ENCODE measurements at regions not wholly inside any gene's neighbourhood (a gene's known extent, or its start where the extent isn't known, plus 50 kb on each side); places are given as distances from the start of the nearest gene placed in this dataset.
"Not testable (repeated sequence)": the region's sequence is repeated elsewhere in the genome, so short reads cannot be mapped to it uniquely, and the experiment has no call there.

DNA sequence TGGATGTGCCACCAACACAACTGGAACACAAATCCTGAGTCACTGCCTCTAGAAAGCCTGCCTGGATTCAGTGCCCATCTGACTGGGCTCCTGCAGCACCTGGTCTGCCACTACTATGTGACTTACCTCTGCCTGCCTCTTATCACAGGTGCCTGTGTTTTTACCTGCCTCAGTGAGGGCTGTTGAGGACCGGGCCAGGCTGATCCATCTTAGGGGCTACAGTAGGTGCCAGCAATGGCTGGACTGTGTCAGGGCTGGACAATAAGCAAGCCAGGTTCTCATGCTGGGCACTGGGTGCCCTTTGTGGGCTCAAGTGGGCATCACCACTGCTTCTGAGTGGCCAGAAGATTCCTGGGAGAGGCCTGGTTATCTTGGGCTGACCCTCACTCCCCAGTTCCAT lies 948.6 kb upstream of the TPTE start:
- in situ Hi-C loops (cut with MboI; ENCODE audit: low pct_unique_long_range_greater_than_20kb in 2 of 9, low sequenced_read_pairs in 9 of 9, unreplicated experiment in 9 of 9); H3K27ac ChIP-seq; H3K4me1 ChIP-seq (replicated peaks in 1 of 2); ATAC-seq (replicated peaks in 6 of 8); H3K4me3 ChIP-seq: not testable (repeated sequence)
- no CpG with 5 or more reads among the region's 1 CpG for WGBS, 10 experiments

DNA sequence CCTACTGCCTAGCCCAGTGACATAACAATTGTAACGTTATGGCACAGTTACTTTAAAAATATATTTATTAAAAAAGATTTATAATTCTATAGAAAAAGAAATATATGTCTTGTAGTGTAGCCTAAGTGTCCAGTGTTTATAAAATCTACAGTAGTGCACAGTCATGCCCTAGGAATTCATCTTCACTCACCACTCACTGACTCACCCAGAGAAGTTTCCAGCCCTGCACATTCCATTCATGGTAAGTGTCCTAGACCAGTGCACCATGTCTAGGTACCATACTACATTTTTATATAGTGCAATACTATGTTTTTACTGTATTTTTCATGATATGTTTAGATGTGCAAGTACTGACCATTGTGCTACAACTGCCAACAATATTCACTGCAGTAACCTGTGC lies 947.9 kb upstream of the TPTE start:
- in situ Hi-C loops (cut with MboI; ENCODE audit: low pct_unique_long_range_greater_than_20kb in 2 of 9, low sequenced_read_pairs in 9 of 9, unreplicated experiment in 9 of 9); ATAC-seq (replicated peaks in 6 of 8); H3K4me3 ChIP-seq; H3K27ac ChIP-seq; H3K4me1 ChIP-seq (replicated peaks in 1 of 2): not testable (repeated sequence)
- WGBS, 10 experiments = no CpG with 5 or more reads among the region's 1 CpG

DNA sequence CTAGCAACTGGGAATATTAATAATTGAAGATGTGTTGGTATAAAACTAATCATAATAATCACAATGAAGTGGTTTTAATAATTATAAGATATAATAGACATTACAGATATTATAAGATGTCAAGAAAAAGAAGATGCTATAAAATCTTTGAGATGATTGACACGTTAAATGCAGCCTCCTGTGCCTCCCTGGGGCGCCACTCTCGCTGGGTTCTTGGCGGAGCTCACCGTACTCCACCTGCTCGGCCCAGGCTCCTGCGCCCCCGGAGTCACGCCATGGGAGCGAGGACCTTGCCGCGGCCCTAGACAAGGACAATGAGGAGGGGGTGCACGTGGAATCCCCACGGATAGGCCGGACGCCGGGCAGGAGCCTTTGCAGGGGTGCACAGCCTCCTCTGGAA lies 942.1 kb upstream of the TPTE start:
- WGBS, 10 experiments = no CpG with 5 or more reads among the region's 17 CpGs
- H3K27ac ChIP-seq; H3K4me3 ChIP-seq; H3K4me1 ChIP-seq (replicated peaks in 1 of 2); ATAC-seq (replicated peaks in 6 of 8); in situ Hi-C loops (cut with MboI; ENCODE audit: low pct_unique_long_range_greater_than_20kb in 2 of 9, low sequenced_read_pairs in 9 of 9, unreplicated experiment in 9 of 9): not testable (repeated sequence)

DNA sequence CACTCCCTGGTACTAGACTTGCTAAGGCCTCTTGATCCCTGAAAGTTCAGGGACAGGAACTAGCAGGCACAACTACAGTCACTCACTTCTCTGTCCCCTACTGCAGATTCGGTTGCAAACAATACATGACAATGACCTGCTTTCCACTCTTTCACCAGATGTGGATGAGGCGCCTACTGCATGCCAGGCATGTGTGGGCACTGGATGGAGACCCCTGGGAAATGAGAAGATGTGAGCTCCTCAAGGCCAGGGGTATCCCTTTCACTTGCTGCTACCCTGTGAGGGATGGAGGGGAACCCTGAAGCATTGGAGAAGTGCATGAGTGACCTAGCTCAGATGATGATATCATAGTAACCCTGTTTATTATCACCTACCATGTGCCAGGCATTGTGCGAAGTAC lies 933.4 kb upstream of the TPTE start:
- no CpG with 5 or more reads among the region's 3 CpGs for WGBS, 10 experiments
- H3K27ac ChIP-seq; in situ Hi-C loops (cut with MboI; ENCODE audit: low pct_unique_long_range_greater_than_20kb in 2 of 9, low sequenced_read_pairs in 9 of 9, unreplicated experiment in 9 of 9): not testable (repeated sequence)

DNA sequence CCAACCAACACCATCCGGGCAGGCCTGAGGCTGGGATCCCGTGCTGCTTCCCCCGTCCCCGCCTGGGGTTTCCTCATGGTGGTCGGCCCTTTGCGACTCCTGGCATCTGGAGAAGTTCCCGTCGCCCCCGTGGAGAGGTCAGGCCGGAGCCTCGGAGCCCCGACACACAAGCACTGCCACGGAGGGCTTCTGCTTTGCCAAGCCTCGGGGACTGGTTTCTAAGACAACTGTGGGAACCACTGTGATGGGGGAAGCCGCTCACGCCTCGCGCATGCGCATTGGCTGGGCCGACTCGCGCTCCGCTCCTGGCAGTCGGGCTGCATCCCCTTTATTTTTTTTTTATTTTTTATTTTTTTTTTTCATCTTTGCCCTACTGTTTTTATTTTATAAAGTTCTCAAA lies 928.8 kb upstream of the TPTE start:
- no CpG with 5 or more reads among the region's 24 CpGs for WGBS, 10 experiments
- ATAC-seq (replicated peaks in 6 of 8); in situ Hi-C loops (cut with MboI; ENCODE audit: low pct_unique_long_range_greater_than_20kb in 2 of 9, low sequenced_read_pairs in 9 of 9, unreplicated experiment in 9 of 9): not testable (repeated sequence)

More for the DNA sequence above, 933.4 kb upstream of the TPTE start:
- not testable (repeated sequence) for H3K4me3 ChIP-seq; ATAC-seq (replicated peaks in 6 of 8); H3K4me1 ChIP-seq (replicated peaks in 1 of 2)

DNA sequence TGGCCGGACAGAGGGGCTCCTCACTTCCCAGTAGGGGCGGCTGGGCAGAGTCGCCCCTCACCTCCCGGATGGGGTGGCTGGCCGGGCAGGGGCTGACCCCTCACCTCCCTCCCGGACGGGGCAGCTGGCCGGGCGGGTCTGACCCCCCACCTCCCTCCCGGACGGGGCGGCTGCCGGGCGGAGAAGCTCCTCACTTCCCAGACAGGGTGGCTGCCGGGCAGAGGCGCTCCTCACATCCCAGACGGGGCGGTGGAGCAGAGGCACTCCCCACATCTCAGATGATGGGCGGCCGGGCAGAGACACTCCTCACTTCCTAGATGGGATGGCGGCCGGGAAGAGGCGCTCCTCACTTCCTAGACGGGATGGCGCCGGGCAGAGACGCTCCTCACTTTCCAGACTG lies 927.7 kb upstream of the TPTE start:
- H3K4me1 ChIP-seq (replicated peaks in 1 of 2); H3K27ac ChIP-seq; H3K4me3 ChIP-seq; in situ Hi-C loops (cut with MboI; ENCODE audit: low pct_unique_long_range_greater_than_20kb in 2 of 9, low sequenced_read_pairs in 9 of 9, unreplicated experiment in 9 of 9); ATAC-seq (replicated peaks in 6 of 8): not testable (repeated sequence)
- no CpG with 5 or more reads among the region's 27 CpGs for WGBS, 10 experiments

More for the DNA sequence above, 928.8 kb upstream of the TPTE start:
- H3K27ac ChIP-seq; H3K4me1 ChIP-seq (replicated peaks in 1 of 2); H3K4me3 ChIP-seq: not testable (repeated sequence)

DNA sequence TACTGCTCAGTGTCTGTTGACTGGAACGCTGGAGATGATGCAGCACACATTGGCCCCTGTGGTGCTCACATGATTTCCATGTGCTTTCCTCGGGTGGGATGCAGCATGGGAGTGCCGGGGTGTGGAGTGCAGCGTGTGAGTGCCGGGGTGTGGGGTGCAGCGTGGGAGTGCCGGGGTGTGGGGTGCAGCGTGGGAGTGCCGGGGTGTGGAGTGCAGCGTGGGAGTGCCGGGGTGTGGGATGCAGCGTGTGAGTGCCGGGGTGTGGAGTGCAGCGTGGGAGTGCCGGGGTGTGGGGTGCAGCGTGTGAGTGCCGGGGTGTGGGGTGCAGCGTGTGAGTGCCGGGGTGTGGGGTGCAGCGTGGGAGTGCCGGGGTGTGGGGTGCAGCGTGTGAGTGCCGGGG lies 907.4 kb upstream of the TPTE start:
- H3K4me1 ChIP-seq (replicated peaks in 1 of 2); H3K4me3 ChIP-seq; ATAC-seq (replicated peaks in 6 of 8); in situ Hi-C loops (cut with MboI; ENCODE audit: low pct_unique_long_range_greater_than_20kb in 2 of 9, low sequenced_read_pairs in 9 of 9, unreplicated experiment in 9 of 9); H3K27ac ChIP-seq: not testable (repeated sequence)
- WGBS, 10 experiments = no CpG with 5 or more reads among the region's 23 CpGs

DNA sequence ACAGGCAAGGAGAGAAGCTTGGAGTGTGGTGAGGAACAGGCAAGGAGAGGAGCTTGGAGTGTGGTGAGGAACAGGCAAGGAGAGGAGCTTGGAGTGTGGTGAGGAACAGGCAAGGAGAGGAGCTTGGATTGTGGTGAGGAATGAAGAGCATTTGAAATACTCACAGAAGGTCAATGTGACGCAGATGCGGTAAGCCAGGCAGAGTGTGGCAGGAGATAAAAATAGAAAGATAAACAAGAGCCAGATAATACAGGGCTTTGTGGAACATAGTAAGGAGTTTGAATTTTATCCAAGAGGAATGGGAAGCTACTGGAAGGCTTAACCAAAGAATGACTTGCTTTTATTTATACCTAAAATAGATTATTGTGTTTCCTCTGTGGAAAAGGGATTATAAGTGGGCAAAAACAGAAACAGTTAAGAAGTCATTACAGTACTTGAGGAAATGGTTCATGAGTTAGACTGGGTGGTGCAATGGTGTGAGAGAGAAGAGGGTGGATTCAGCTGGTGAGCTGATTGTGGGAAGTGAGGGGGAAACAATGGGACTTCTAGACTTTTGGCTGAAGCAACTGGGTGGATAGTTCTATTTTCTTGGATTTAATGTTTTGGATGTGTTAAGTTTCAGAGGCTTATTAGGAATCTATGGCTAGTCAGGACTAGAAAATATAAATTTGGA lies 900.1 kb upstream of the TPTE start:
- no CpG with 5 or more reads among the region's 2 CpGs for WGBS, 10 experiments
- H3K4me3 ChIP-seq; in situ Hi-C loops (cut with MboI; ENCODE audit: low pct_unique_long_range_greater_than_20kb in 2 of 9, low sequenced_read_pairs in 9 of 9, unreplicated experiment in 9 of 9); H3K27ac ChIP-seq; H3K4me1 ChIP-seq (replicated peaks in 1 of 2); ATAC-seq (replicated peaks in 6 of 8): not testable (repeated sequence)

DNA sequence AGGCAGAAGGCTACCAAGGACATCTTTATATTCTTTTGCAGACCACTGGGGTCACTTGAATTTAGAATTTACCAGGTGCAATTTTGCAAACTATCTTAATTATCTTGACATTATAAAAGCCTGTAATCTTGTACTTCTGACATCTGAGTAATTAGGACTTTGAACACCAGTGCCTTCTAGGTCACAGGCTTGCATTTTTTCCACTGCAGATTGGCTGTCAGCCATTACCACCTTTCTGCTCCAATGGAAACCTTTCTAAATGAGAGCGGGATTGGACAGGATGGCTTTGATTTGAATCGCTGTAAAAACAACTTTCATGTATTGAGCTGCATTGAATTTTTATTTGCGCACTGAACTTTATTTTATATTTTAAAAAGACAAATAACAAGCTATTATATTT lies 893.3 kb upstream of the TPTE start:
- no CpG with 5 or more reads among the region's 3 CpGs for WGBS, 10 experiments
- ATAC-seq (replicated peaks in 6 of 8); H3K27ac ChIP-seq; H3K4me3 ChIP-seq; in situ Hi-C loops (cut with MboI; ENCODE audit: low pct_unique_long_range_greater_than_20kb in 2 of 9, low sequenced_read_pairs in 9 of 9, unreplicated experiment in 9 of 9); H3K4me1 ChIP-seq (replicated peaks in 1 of 2): not testable (repeated sequence)

DNA sequence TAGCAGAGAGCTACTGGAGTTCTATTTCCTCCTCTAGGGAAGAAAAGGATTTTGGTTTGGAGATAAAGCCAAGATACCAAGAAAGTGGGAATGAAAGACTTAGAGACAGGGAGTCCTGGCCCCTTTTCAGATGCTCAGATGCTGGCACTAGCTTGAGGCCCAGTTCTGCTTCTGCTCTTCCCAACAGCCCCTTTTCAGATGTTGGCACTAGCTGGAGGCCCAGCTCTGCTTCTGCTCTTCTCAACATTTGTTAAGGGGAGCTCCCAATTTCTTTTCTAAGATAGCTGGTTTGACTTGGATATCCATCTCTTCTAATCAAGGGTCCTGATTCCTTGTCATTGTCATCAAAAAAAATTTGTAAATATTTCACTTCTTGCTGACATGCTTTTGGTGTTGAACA lies 874.0 kb upstream of the TPTE start:
- in situ Hi-C loops (cut with MboI; ENCODE audit: low pct_unique_long_range_greater_than_20kb in 2 of 9, low sequenced_read_pairs in 9 of 9, unreplicated experiment in 9 of 9); H3K4me1 ChIP-seq (replicated peaks in 1 of 2); H3K4me3 ChIP-seq; ATAC-seq (replicated peaks in 6 of 8); H3K27ac ChIP-seq: not testable (repeated sequence)

DNA sequence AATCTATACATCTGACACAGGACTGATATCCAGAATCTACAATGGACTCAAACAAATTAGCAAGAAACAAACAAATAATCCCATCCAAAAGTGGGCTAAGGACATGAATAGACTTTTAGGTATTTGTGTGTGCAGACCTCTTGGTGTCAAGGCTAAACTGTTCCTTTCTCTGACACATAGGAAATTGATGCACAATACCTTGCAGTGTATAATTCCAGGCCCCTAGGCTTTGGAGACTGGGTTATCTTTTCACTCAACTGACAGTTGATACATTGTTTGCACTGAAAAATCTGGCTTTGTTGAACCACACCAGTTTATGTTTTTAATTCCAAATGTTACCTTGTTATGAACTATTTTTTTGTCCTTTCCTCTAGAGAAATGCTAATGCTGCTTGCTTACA lies 873.1 kb upstream of the TPTE start:
- H3K4me1 ChIP-seq (replicated peaks in 1 of 2); in situ Hi-C loops (cut with MboI; ENCODE audit: low pct_unique_long_range_greater_than_20kb in 2 of 9, low sequenced_read_pairs in 9 of 9, unreplicated experiment in 9 of 9); H3K27ac ChIP-seq; ATAC-seq (replicated peaks in 6 of 8); H3K4me3 ChIP-seq: not testable (repeated sequence)

DNA sequence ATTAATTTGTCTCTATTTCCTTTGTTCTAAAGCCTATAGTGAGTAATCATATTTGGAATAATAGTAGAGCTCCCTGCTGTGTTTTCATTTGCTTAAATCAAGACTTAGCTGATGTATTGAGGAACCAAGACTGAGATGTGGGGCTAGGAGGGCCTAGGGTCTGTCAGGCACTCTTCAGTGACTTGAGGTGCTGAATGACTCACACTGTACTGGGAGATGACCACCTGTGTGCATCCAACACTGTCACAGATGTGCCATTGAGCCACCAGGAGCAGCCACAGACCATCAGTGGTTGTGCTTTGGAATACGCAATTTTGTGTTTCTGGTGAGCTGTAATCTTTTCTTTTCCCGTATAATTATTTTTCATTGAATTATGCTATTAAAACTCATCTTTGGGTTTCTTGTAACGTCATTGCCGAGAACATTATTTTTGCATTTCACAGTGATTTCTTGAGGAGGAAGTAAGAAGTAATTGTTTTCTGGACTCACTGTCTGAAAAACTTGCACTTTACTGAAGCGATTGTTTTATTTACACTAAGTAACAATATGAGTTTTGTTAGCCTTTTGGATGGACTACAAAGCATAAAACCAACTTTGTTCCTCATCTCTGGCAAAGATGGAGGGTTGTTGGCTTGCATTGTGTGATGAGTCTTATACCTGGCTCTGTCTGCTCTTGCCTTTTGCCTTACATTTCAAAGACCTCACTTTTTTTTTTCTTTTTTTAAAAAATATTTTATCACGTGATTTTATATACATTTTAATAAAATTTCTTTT lies 872.2 kb upstream of the TPTE start:
- 15 to 44% (median 28%) methylated on average over 3 to 6 of the region's 6 CpGs for WGBS, 10 experiments
- H3K4me1 ChIP-seq (replicated peaks in 1 of 2); H3K27ac ChIP-seq; ATAC-seq (replicated peaks in 6 of 8); in situ Hi-C loops (cut with MboI; ENCODE audit: low pct_unique_long_range_greater_than_20kb in 2 of 9, low sequenced_read_pairs in 9 of 9, unreplicated experiment in 9 of 9); H3K4me3 ChIP-seq: not testable (repeated sequence)

DNA sequence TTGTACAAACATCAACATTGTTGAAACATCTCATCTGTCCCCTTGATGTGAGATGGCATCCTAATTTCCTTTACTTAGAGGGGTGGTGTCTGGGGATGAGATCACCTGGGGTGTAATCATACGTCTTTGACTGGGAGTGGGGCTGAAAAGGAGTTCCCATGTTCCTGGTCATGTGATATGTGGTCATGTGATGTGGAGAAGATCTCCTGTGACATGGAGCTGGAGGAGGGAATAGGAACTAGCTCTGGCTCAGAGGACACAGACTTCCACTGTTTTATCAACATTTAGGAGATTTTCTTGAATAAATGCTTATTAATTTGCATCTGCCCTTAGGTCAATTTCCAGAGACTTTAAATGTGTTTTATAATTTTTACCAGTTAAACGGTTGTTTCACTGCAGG lies 868.6 kb upstream of the TPTE start:
- peak in 1 of 8 experiments; percentile 52 for ATAC-seq (replicated peaks in 6 of 8)
- in situ Hi-C loops (cut with MboI; ENCODE audit: low pct_unique_long_range_greater_than_20kb in 2 of 9, low sequenced_read_pairs in 9 of 9, unreplicated experiment in 9 of 9); H3K4me1 ChIP-seq (replicated peaks in 1 of 2); H3K27ac ChIP-seq; H3K4me3 ChIP-seq: not testable (repeated sequence)
- 0 to 40% (median 0%) methylated on average over 1 to 2 of the region's 2 CpGs; no CpG with 5 or more reads in 1 of the 10 experiments for WGBS, 10 experiments

DNA sequence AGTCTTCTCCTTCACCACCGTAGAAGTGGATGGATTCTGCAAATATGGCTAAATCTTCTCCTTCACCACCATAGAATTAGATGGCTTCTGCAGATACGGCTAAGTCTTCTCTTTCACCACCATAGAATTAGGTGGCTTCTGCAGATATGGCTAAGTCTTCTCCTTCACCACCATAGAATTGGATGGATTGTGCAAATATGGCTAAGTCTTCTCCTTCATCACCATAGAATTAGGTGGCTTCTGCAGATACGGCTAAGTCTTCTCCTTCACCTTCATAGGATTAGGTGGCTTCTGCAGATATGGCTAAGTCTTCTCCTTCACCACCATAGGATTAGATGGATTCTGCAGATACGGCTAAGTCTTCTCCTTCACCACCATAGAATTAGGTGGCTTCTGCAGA lies 866.2 kb upstream of the TPTE start:
- H3K4me1 ChIP-seq (replicated peaks in 1 of 2); in situ Hi-C loops (cut with MboI; ENCODE audit: low pct_unique_long_range_greater_than_20kb in 2 of 9, low sequenced_read_pairs in 9 of 9, unreplicated experiment in 9 of 9); ATAC-seq (replicated peaks in 6 of 8); H3K27ac ChIP-seq; H3K4me3 ChIP-seq: not testable (repeated sequence)
- WGBS, 10 experiments = 7 to 67% (median 45%) methylated on average over 2 to 4 of the region's 4 CpGs

Measured in motor neuron (in vitro differentiated cells).